ENCODE measurements at regions not wholly inside any gene's neighbourhood (a gene's known extent, or its start where the extent isn't known, plus 50 kb on each side); places are given as distances from the start of the nearest gene placed in this dataset.

DNA sequence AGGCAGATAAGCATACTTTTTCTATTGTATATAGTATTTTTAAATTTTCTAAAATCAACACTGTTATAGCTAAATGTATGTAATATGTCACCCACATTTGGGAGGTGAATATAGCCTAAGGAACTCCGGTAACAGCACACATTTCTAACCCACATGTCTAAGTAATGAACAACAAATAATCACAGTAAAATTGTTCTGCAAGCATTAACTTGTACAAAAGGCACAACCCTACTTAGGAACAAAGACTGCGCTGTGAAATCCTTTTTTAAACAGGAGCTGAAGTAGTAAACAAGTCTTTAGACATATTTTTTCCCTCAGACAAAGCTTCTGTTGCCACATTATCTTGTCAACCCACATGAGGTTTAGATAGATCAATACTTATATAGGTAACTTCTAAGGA is 872.4 kb upstream of the SLC35B3 start:
- no peak for DNase-seq (ENCODE audit: low read depth, low spot score)
- no peaks in the 10 kb centered on the region for H3K4me1 ChIP-seq (ENCODE audit: control insufficient read depth, extremely low read depth, insufficient read depth, low read length)
- TF ChIP-seq POLR2AphosphoS5 (IDR thresholded peaks at IDR 0.05; ENCODE audit: insufficient read depth, low read depth, low read length) (no peak), POLR2A (IDR thresholded peaks at IDR 0.05; ENCODE audit: low read depth, low read length) (no peak), FOS (IDR thresholded peaks at IDR 0.05; ENCODE audit: borderline replicate concordance, insufficient read depth, low read length) (no peak), EZH2 (IDR thresholded peaks at IDR 0.05; ENCODE audit: borderline replicate concordance, low read depth, low read length, severe bottlenecking) (no peak)
- TF ChIP-seq, protein P1, sequence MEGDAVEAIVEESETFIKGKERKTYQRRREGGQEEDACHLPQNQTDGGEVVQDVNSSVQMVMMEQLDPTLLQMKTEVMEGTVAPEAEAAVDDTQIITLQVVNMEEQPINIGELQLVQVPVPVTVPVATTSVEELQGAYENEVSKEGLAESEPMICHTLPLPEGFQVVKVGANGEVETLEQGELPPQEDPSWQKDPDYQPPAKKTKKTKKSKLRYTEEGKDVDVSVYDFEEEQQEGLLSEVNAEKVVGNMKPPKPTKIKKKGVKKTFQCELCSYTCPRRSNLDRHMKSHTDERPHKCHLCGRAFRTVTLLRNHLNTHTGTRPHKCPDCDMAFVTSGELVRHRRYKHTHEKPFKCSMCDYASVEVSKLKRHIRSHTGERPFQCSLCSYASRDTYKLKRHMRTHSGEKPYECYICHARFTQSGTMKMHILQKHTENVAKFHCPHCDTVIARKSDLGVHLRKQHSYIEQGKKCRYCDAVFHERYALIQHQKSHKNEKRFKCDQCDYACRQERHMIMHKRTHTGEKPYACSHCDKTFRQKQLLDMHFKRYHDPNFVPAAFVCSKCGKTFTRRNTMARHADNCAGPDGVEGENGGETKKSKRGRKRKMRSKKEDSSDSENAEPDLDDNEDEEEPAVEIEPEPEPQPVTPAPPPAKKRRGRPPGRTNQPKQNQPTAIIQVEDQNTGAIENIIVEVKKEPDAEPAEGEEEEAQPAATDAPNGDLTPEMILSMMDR (IDR thresholded peaks at IDR 0.05; ENCODE audit: extremely low read depth in 1 of 2, insufficient read depth in 1 of 2, low read depth in 1 of 2, low read length in 2 of 2): no peak
- no peaks in the 10 kb centered on the region for H3K36me3 ChIP-seq (ENCODE audit: control insufficient read depth in 2 of 2, extremely low read depth in 1 of 2, insufficient read depth in 2 of 2, low read length in 2 of 2)
- H3K27ac ChIP-seq (ENCODE audit: insufficient read depth, low read depth, low read length): no peak overlapping the region
- POLR2A ChIA-PET: no interaction called here
- dilution Hi-C loops (cut with MboI; ENCODE audit: extremely low pct_ligation_motif_present, low sequenced_read_pairs): no loop called here
- CTCF ChIA-PET: no interaction called here
- no peaks in the 10 kb centered on the region for H3K9me1 ChIP-seq (replicated peaks; ENCODE audit: control insufficient read depth, extremely low read depth, insufficient read depth, low read length)
- no peaks in the 10 kb centered on the region for H4K20me1 ChIP-seq (replicated peaks; ENCODE audit: control insufficient read depth, extremely low read depth, insufficient read depth, low read length)
- intact Hi-C loops (cut with micrococcal nuclease): no loop called here
- FAIRE-seq: no peak
- no peaks in the 10 kb centered on the region for H3K79me2 ChIP-seq (ENCODE audit: control insufficient read depth, insufficient read depth, low read length)
- no TSS peak for BruUV-seq (replicated peaks)
- no peak overlapping the region for H2AFZ ChIP-seq (ENCODE audit: low read depth, low read length)
- H3K4me2 ChIP-seq (ENCODE audit: insufficient read depth, low read length): no peak overlapping the region
- no peak overlapping the region for H3K9ac ChIP-seq (replicated peaks; ENCODE audit: extremely low read depth, insufficient read depth, low read length)
- H3K9me3 ChIP-seq (replicated peaks; ENCODE audit: control insufficient read depth, insufficient read depth, low read length): no peaks in the 10 kb centered on the region
- no peaks in the 10 kb centered on the region for H3K27me3 ChIP-seq (ENCODE audit: control insufficient read depth in 2 of 2, insufficient read depth in 2 of 2, low read length in 2 of 2)
- H3K4me3 ChIP-seq (replicated peaks in 1 of 3; ENCODE audit: insufficient read depth in 1 of 3, low read depth in 1 of 3, low read length in 3 of 3): no peak overlapping the region

DNA sequence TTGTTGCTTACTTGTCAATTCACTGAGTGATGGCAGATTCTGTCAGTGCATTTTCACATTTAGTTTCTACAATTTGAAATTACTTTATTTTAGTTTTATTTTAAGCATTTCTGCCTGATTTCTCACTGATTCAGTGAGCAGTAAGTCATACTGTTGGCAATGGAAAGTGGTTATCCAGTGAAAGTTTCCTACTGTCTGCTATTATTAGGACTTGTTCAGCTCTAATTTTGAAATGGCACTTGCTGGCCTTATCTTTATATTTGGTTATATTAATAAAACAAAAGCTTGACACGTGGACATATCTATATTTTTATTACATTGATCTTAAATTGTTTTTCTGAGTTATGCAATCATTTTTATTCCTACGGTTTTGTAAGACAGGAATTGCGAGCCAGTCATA is 871.8 kb upstream of the SLC35B3 start:
- no peaks in the 10 kb centered on the region for H3K27me3 ChIP-seq (ENCODE audit: control insufficient read depth in 2 of 2, insufficient read depth in 2 of 2, low read length in 2 of 2)
- no peaks in the 10 kb centered on the region for H3K9me1 ChIP-seq (replicated peaks; ENCODE audit: control insufficient read depth, extremely low read depth, insufficient read depth, low read length)
- ChIA-PET CTCF (no interaction called here), POLR2A (no interaction called here)
- H3K9ac ChIP-seq (replicated peaks; ENCODE audit: extremely low read depth, insufficient read depth, low read length): no peak overlapping the region
- H3K36me3 ChIP-seq (ENCODE audit: control insufficient read depth in 2 of 2, extremely low read depth in 1 of 2, insufficient read depth in 2 of 2, low read length in 2 of 2): no peaks in the 10 kb centered on the region
- no peak overlapping the region for H2AFZ ChIP-seq (ENCODE audit: low read depth, low read length)
- no peaks in the 10 kb centered on the region for H3K79me2 ChIP-seq (ENCODE audit: control insufficient read depth, insufficient read depth, low read length)
- H3K9me3 ChIP-seq (replicated peaks; ENCODE audit: control insufficient read depth, insufficient read depth, low read length): no peaks in the 10 kb centered on the region
- DNase-seq (ENCODE audit: low read depth, low spot score): no peak
- FAIRE-seq: no peak
- TF ChIP-seq POLR2AphosphoS5 (IDR thresholded peaks at IDR 0.05; ENCODE audit: insufficient read depth, low read depth, low read length): no peak
- TF ChIP-seq, protein P1 (IDR thresholded peaks at IDR 0.05; ENCODE audit: extremely low read depth in 1 of 2, insufficient read depth in 1 of 2, low read depth in 1 of 2, low read length in 2 of 2): no peak
- H3K4me3 ChIP-seq (replicated peaks in 1 of 3; ENCODE audit: insufficient read depth in 1 of 3, low read depth in 1 of 3, low read length in 3 of 3): no peak overlapping the region
- no TSS peak for BruUV-seq (replicated peaks)
- no peaks in the 10 kb centered on the region for H4K20me1 ChIP-seq (replicated peaks; ENCODE audit: control insufficient read depth, extremely low read depth, insufficient read depth, low read length)
- dilution Hi-C loops (cut with MboI; ENCODE audit: extremely low pct_ligation_motif_present, low sequenced_read_pairs): no loop called here
- no peak overlapping the region for H3K4me2 ChIP-seq (ENCODE audit: insufficient read depth, low read length)
- H3K4me1 ChIP-seq (ENCODE audit: control insufficient read depth, extremely low read depth, insufficient read depth, low read length): no peaks in the 10 kb centered on the region
- H3K27ac ChIP-seq (ENCODE audit: insufficient read depth, low read depth, low read length): no peak overlapping the region
- intact Hi-C loops (cut with micrococcal nuclease): no loop called here
